22Rv1 (cell line): ENCODE measurements at regions not wholly inside any gene's neighbourhood (a gene's known extent, or its start where the extent isn't known, plus 50 kb on each side); places are given as distances from the start of the nearest gene placed in this dataset.

ENCODE experiments used
- ZFX ChIP-seq: fragments of 450-650 bp; IDR thresholded peaks from 2 replicates; pipeline ENCODE4 v1.6.1; 2017; ENCODE audit warnings: antibody characterized with exemption, borderline replicate concordance
- TF ChIP-seq, protein P1 (sequence below): fragments of 450-650 bp; IDR thresholded peaks from 2 replicates; pipeline ENCODE4 v1.5.1; 2017; ENCODE audit warnings: mild to moderate bottlenecking

DNA sequence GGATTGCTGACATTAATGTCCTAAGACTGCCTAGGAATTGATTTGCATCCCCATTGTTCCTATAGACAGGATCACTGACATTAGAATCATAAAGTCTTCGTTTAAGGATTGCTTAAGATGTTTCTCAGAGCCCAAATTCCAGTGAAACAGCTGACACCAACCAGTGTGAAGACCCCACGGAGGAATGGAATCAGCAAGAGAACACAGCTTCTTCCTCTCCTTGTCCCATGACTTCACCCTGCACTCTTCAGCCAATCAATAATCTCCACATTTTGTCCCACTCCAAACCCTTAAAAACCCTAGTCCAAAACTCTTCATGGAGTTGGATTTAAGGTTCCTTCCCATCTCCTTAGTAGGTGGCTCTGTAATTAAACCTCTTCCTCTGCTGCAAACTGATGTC is 157.0 kb upstream of the NDUFV2 start:
- TF ChIP-seq, protein P1, sequence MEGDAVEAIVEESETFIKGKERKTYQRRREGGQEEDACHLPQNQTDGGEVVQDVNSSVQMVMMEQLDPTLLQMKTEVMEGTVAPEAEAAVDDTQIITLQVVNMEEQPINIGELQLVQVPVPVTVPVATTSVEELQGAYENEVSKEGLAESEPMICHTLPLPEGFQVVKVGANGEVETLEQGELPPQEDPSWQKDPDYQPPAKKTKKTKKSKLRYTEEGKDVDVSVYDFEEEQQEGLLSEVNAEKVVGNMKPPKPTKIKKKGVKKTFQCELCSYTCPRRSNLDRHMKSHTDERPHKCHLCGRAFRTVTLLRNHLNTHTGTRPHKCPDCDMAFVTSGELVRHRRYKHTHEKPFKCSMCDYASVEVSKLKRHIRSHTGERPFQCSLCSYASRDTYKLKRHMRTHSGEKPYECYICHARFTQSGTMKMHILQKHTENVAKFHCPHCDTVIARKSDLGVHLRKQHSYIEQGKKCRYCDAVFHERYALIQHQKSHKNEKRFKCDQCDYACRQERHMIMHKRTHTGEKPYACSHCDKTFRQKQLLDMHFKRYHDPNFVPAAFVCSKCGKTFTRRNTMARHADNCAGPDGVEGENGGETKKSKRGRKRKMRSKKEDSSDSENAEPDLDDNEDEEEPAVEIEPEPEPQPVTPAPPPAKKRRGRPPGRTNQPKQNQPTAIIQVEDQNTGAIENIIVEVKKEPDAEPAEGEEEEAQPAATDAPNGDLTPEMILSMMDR, result no peak
- TF ChIP-seq ZFX, result no peak
